DOHH2 (cell line): ENCODE measurements at regions not wholly inside any gene's neighbourhood (a gene's known extent, or its start where the extent isn't known, plus 50 kb on each side); places are given as distances from the start of the nearest gene placed in this dataset.

Experiments
- EZH2phosphoT487 ChIP-seq: fragments of 200-600 bp; sonication (generic); IDR thresholded peaks from 2 replicates; pipeline ENCODE4 v1.6.1; 2017; ENCODE audit warnings: borderline replicate concordance, mild to moderate bottlenecking, antibody characterized with exemption, low read length, moderate library complexity, mixed read lengths
- TF ChIP-seq, protein P1 (sequence below): fragments of 200-600 bp; sonication (generic); IDR thresholded peaks from one replicate; pipeline ENCODE4 v1.5.1; 2014; ENCODE audit warnings: antibody characterized with exemption, mild to moderate bottlenecking, low read depth, low read length; ENCODE audit not compliant: poor library complexity, severe bottlenecking

DNA sequence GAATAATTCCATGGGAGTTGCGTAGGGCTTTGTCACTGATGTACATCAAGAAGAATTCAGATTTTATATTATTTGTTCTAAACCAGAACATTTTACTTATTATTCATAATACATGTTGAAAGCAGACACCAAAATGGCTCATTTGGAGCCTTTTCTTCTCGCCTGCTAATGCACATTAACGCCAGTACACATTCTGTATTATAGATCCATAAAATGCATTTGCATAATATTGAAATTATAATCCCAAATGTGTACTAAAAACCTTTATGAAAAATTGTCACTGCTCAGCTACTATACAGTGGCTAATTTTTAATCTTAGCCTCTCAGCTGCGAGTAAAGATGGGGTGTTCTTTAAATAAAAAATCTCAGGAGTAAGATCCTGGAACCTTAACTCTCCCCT, 452.2 kb upstream of the HNRNPA3 start:
- TF ChIP-seq, protein P1, sequence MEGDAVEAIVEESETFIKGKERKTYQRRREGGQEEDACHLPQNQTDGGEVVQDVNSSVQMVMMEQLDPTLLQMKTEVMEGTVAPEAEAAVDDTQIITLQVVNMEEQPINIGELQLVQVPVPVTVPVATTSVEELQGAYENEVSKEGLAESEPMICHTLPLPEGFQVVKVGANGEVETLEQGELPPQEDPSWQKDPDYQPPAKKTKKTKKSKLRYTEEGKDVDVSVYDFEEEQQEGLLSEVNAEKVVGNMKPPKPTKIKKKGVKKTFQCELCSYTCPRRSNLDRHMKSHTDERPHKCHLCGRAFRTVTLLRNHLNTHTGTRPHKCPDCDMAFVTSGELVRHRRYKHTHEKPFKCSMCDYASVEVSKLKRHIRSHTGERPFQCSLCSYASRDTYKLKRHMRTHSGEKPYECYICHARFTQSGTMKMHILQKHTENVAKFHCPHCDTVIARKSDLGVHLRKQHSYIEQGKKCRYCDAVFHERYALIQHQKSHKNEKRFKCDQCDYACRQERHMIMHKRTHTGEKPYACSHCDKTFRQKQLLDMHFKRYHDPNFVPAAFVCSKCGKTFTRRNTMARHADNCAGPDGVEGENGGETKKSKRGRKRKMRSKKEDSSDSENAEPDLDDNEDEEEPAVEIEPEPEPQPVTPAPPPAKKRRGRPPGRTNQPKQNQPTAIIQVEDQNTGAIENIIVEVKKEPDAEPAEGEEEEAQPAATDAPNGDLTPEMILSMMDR = no peak
- TF ChIP-seq EZH2phosphoT487 = no peak
